DLD1 (cell line): ENCODE measurements at regions not wholly inside any gene's neighbourhood (a gene's known extent, or its start where the extent isn't known, plus 50 kb on each side); places are given as distances from the start of the nearest gene placed in this dataset.
"Not testable (repeated sequence)": the region's sequence is repeated elsewhere in the genome, so short reads cannot be mapped to it uniquely, and the experiment has no call there.

Experiments
- in situ Hi-C: cut with HindIII; loops from 2 replicates; pipeline ENCODE4 v1.10.0; 2017; ENCODE audit warnings: low sequenced_read_pairs

GRCh38 chr6:74448850-74449249, 752.8 kb downstream of the CD109 start:
- in situ Hi-C loops: no loop called here

GRCh38 chr6:74447013-74447412, 751.0 kb downstream of the CD109 start:
- in situ Hi-C loops: no loop called here

- in situ Hi-C loops: no loop called here
Observed at GRCh38 chr6:74439123-74439811, 743.3 kb downstream of the CD109 start.

GRCh38 chr6:74438395-74438794, 742.4 kb downstream of the CD109 start:
- in situ Hi-C loops: not testable (repeated sequence)

- in situ Hi-C loops: no loop called here
Observed at GRCh38 chr6:74434171-74434570, 738.2 kb downstream of the CD109 start.

GRCh38 chr6:74431873-74432580, 736.0 kb downstream of the CD109 start:
- in situ Hi-C loops: no loop called here

- in situ Hi-C loops: no loop called here
Observed at GRCh38 chr6:74420221-74420620, 724.2 kb downstream of the CD109 start.

- in situ Hi-C loops: no loop called here
Observed at GRCh38 chr6:74415056-74415455, 719.1 kb downstream of the CD109 start.

GRCh38 chr6:74410630-74411029, 714.6 kb downstream of the CD109 start:
- in situ Hi-C loops: no loop called here

- in situ Hi-C loops: no loop called here
Observed at GRCh38 chr6:74409447-74409846, 713.4 kb downstream of the CD109 start.

- in situ Hi-C loops: no loop called here
Observed at GRCh38 chr6:74408844-74409243, 712.8 kb downstream of the CD109 start.

GRCh38 chr6:74404366-74404765, 708.4 kb downstream of the CD109 start:
- in situ Hi-C loops: no loop called here

GRCh38 chr6:74402781-74403180, 706.8 kb downstream of the CD109 start:
- in situ Hi-C loops: no loop called here

GRCh38 chr6:74378437-74378836, 682.4 kb downstream of the CD109 start:
- in situ Hi-C loops: not testable (repeated sequence)

- in situ Hi-C loops: no loop called here
Observed at GRCh38 chr6:74369556-74369993, 673.6 kb downstream of the CD109 start.

- in situ Hi-C loops: no loop called here
Observed at GRCh38 chr6:74368746-74369145, 672.7 kb downstream of the CD109 start.

GRCh38 chr6:74366634-74367033, 670.6 kb downstream of the CD109 start:
- in situ Hi-C loops: no loop called here

- in situ Hi-C loops: no loop called here
Observed at GRCh38 chr6:74362391-74362790, 666.4 kb downstream of the CD109 start.

GRCh38 chr6:74357321-74357720, 661.3 kb downstream of the CD109 start:
- in situ Hi-C loops: no loop called here

- in situ Hi-C loops: no loop called here
Observed at GRCh38 chr6:74356391-74356790, 660.4 kb downstream of the CD109 start.

GRCh38 chr6:74346936-74347535, 651.0 kb downstream of the CD109 start:
- in situ Hi-C loops: no loop called here

- in situ Hi-C loops: no loop called here
Observed at GRCh38 chr6:74343804-74344203, 647.8 kb downstream of the CD109 start.
